ENCODE measurements at regions not wholly inside any gene's neighbourhood (a gene's known extent, or its start where the extent isn't known, plus 50 kb on each side); places are given as distances from the start of the nearest gene placed in this dataset.
"Not testable (repeated sequence)": the region's sequence is repeated elsewhere in the genome, so short reads cannot be mapped to it uniquely, and the experiment has no call there.

GRCh38 chr4:12926189-12927066 lies 557.7 kb downstream of the RAB28 start:
- no peak for DNase-seq

DNA sequence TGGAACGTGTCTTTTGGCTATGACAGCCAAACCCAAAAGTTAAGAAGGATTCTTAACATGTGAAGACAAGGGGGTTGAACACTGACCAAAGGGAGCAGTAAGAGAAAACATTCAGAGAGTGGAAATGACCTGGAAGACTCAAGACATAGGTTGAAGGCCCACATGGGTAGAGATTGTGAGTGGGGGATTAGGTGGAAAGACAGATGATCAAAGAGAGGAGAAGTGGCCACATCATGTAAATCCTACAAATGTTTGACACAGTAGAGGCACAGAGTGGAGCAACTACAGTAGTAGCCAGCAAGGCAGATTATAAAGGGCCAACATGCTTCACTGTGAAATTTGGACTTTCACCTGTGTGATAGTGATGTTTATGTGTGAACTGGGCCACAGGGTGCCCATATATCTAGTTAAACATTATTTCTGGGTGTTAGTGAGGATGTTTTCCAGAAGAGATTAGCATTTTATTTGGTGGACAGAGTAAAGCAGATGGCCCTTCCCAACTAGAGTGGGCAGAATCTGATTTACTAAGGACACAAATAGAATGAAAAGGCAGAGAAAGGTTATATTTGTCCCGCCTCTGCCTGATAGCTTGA lies 559.3 kb downstream of the RAB28 start:
- no peak for DNase-seq

- no peak for DNase-seq
Measured at GRCh38 chr4:12924253-12924652, 559.9 kb downstream of the RAB28 start.

GRCh38 chr4:12912896-12913418 lies 571.2 kb downstream of the RAB28 start:
- DNase-seq = no peak

GRCh38 chr4:12911750-12912358 lies 572.3 kb downstream of the RAB28 start:
- DNase-seq = no peak

- DNase-seq = not testable (repeated sequence)
Measured at GRCh38 chr4:12903640-12904039, 580.5 kb downstream of the RAB28 start.

- no peak for DNase-seq
Measured at GRCh38 chr4:12902735-12903134, 581.4 kb downstream of the RAB28 start.

- DNase-seq = no peak
Measured at GRCh38 chr4:12897954-12898353, 586.2 kb downstream of the RAB28 start.

DNA sequence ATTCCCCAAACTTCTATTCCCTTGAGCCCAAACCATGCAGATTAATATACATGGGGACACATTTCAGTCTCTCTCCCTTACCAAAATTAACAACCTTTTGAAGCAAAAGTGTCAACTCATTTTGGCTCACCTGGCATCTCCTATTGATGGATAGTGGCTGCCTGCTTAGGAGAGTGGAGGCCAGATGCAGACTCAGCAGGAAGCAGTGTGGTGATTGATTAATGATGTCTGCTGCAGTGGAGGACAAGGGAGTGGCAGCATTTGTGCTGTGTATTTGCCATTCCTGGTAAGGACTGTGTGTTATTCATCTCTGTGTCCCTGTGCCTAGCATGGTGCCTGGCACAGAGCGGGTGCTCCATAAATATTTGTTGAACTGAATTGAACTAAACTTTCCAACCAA lies 590.1 kb downstream of the RAB28 start:
- DNase-seq = no peak

DNA sequence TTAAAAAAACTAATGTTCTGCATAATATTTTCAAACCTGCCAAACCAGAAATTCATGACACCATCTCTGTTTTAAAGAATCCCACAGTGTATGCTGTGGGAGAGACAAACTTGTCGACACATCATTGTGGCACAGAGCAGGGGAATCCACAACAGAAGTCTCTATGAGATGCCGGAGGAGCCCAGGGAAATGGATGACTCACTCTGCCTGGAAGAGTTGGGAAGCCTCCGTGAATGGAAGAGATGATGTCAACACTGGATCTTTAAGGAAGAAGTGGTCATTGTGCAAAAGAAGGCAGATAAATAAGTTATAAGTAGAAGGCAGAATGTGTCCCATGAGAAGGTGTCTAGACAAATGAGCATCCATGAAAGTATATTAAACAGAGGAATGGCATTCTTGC lies 595.1 kb downstream of the RAB28 start:
- no peak for DNase-seq

DNA sequence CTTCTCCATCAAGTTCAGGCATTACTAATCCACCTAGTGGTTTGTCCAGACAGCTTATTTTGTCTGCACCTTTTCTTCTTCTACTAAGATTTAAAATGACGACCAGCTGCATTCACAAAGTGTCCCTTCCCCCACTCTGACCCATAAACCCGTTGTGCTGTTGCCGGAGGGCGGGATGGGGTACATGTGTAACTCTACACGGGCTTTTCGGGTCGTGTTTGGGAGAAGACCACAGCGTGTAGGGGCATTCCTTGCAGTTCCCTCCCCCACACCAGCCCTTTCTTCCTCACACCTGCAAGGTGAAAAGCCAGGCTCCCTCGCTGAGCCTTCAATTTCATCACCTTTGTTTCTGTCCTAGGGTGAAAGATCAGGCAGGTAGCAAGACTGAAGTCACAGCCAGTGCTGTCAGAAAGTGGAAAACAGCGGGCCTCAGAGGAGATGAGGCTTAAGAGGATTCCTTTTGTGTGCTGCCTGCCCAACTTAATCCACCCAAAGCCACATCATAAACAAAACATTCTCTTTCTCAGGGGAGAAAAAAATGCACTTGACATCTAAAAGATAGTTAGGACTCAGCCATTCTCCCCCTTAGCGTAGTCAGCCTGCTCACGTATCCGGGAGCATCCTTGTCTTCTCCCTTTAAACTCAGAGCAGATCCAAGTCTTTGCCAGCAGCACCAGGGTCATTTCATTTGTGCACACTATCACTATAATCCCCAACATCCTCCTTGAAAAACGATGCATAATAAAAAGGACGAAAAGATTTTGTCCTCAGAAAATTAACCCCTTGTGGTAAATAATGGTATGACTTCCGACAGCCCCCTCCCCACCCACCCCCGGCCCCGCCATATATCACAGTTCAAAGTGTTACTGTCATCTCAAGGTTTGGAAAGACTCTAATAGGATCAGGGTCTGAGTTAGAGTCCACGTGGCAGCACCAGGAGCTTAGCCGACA lies 599.0 kb downstream of the RAB28 start:
- DNase-seq = no peak

DNA sequence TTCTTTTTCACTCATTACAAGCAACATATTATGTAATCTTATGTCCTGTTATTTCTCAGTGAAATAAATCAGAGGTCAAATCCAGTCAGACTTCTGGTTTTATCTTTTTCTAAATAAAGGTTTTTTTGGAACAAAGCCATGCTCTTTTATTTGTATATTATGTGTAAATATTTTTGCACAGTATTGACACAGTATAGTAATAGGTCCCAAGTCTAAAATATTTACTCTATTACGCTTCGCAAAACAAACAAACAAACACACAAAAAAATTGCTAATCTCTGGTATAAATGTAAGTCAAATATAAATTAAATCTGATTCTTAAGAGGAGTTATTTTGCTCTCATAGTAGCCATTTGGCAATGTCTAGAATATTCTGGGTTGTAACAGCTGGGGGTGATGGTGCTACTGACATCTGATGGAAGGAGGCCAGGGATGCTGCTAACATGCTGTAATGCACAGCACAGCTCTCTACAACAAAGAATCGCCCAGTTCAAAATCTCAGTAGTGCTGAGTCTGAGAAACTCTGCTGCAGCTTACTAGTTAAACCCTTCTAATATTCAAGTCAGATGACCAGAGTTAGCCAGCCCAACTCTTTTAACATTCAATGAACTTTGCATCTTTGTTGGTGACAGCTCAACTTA lies 602.1 kb downstream of the RAB28 start:
- no peak for DNase-seq

DNA sequence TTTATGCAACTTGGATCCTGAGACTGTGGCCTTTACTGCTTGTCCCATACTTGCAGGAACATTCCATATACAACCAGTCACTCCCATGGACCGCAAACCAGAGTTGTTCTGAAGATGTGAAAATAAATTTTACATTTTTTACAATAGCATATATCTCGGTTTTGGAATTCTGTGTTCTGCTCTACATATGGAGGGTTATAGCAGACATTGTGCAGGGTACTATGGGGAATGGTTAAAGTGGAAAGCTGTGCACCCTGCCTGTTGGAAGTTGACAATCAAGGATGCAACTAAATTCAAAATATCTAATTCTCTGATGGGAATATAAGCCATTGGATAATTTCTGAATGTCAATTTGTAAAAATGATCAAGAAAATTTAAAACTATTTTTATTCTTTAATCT lies 603.3 kb downstream of the RAB28 start:
- no peak for DNase-seq

GRCh38 chr4:12879496-12879895 lies 604.6 kb downstream of the RAB28 start:
- no peak for DNase-seq

DNA sequence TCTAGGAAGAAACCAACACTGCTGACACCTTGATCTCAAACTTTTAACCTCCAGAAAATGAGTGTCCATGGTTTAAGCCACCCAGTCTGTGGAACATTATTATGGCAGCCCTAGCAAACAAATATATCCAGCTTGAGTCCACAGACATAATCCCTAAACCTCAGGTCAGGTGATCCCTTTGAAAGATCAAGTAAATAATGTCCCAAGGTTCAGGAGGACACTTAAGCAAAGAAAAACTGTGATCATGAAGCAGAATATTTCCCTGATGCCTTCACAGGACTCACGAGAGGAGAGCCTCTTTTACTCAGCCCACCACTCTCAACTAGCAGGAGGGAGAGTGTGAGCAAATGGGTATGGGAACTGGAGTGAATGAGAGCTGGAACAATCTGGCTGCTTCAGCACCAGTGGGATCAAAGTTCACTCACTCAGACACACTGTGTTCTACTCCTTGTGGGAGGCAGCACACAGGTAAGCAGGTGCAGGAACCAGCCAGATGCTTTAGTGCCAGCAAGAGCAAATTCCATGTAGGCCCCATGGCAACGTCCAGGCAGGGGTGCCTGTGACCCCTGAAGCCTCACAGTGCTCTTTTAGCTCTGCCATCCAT lies 608.4 kb downstream of the RAB28 start:
- no peak for DNase-seq

GRCh38 chr4:12873351-12873750 lies 610.8 kb downstream of the RAB28 start:
- DNase-seq = no peak

DNA sequence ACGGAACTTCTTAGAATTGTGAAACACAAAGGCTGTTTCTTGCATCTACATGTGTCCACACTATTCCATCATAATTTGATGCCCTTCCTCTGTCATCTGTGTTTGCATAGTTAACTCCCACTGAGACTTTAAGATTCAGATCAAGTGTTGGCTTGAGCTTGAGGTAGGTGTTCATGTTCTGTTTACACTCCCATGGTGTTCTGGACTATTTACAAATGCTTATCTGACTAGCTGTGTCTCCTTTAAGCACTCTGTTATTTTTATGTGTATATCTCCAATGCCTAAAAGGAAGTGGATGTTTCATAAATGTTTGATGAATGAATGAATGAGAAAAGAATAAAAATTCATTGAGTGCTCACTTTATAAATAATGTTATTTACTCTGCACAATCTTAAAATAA lies 622.7 kb downstream of the RAB28 start:
- DNase-seq = no peak

- no peak for DNase-seq
Measured at GRCh38 chr4:12852338-12853307, 631.5 kb downstream of the RAB28 start.

GRCh38 chr4:12846368-12846767 lies 637.8 kb downstream of the RAB28 start:
- no peak for DNase-seq

GRCh38 chr4:12844141-12844540 lies 640.0 kb downstream of the RAB28 start:
- no peak for DNase-seq

DNA sequence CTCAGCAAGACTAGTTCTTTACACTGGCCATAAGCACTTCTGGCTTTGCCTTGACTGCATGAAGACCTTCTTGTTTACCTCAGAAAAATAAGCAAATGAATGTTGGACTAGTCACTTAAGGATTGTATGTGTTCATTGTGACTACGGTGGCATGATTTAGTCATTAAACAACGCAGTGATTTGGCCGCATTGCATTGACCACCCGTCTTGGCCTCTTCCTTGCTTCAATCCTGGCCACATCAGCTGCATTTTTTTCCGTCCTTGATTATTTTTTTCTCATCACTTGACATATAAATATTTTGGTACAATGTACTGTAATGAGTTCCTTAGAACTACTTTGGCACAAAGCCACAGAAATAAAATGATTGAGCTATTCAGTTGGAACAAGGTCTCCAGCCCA lies 656.2 kb downstream of the RAB28 start:
- DNase-seq = no peak

All from activated CD4-positive, alpha-beta T cell treated with anti-CD3 and anti-CD28 coated beads, Interleukin-2, amount 50 U/mL, for 48 hours (primary cell).